CD4-positive, alpha-beta T cell treated with Interleukin-4 for 4 hours (primary cell): ENCODE measurements at regions not wholly inside any gene's neighbourhood (a gene's known extent, or its start where the extent isn't known, plus 50 kb on each side); places are given as distances from the start of the nearest gene placed in this dataset.
A peak's percentile ranks its signal among the peaks of the same experiment; 100 is the strongest.
"Not testable (repeated sequence)": the region's sequence is repeated elsewhere in the genome, so short reads cannot be mapped to it uniquely, and the experiment has no call there.

Experiments used
- DNase-seq: peaks from one replicate; pipeline ENCODE4 v3.0.0-alpha.2; 2020

DNA sequence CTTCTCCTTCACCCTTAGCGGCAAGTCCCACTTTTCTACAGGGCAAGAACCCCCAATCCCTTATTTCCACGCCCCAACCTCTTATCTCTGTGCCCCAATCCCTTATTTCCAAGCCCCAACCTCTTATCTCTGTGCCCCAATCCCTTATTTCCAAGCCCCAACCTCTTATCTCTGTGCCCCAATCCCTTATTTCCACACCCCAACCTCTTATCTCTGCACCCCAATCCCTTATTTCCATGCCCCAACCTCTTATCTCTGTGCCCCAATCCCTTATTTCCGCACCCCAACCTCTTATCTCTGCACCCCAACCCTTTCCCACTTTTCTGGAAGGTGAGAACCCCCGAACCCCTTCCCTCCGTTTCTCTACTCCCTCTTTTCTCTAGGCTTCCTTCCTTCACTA, 116.1 kb upstream of the GJE1 start:
- DNase-seq = not testable (repeated sequence)

DNA sequence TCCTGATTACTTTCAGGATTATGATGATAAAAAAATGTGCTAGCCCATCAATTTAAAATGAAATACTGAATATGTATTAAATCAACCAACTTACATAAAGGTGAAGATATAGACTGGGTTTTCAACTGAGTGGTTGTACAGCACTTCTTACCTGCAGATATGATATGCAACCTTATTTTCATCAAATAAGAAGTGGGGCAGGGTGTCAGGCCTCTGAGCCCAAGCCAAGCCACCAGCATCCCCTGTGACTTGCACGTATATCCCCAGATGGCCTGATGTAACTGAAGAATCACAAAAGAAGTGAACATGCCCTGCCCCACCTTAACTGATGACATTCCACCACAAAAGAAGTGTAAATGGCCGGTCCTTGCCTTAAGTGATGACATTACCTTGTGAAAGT, 117.3 kb upstream of the GJE1 start:
- not testable (repeated sequence) for DNase-seq

DNA sequence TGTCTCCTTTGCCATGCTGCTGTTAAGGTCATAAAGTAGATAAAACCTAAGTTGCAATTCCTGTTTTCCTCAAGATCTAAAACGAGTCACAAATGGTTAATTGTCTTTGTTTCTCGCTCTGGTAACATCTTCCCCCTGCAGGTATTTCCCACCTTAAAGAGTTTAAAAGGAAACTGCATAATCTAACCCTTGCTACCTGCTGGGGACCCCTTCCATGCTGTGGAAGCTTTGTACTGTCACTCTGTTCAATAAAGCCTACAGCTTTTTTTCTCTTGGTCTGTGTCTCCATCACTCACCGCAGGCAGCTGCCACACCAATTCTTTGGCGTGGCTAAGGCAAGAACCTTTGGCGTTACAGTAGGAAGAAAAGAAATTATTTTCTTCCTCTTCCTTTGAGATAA, 117.7 kb upstream of the GJE1 start:
- DNase-seq = no peak

DNA sequence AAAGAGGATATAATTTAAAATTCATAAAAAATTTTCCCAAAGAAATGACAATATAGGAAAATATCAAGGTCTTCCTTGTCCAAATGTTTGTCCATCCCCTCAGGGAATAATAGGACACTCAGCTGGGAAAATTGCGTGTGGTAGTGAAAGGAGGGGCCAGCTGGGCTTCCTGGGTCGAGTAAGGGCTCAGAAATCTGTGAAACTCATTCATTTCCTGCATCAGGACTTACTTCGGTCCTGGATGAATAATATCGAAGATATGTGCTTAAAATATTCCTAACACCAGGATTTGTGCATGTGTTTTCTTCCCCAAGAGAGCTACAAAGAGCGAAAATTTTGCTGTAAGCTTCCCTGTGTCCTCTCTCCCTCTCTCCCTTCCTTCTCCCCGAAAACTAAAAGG, 118.2 kb upstream of the GJE1 start:
- DNase-seq = no peak

DNA sequence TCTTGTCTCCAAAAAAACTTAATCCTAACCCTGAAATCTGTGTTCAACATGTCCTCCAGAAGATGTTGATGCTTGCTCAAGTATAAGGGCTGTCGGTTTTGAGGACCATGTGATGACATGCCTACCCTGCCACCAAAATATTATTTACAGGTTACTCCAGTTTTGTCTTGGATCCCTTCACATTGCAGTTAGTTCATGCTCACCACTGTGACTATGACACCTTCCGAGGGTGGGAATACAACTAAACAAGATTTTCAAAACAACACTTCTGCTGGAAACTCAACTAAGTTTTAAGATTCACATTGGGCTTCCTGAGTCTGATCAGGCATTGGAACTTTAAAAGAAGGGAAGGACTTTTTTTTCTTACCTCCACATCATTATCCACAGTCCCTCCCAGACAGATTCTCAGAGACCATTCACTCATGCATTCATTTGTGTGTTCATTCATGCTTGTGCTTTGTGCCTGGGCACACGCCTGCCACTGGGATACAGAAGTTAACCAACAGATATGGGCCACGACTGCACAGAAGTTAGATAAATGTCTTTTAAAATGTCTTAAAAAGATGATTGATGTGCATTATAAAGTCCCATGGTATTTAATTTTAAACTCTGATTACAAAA, 118.7 kb upstream of the GJE1 start:
- no peak for DNase-seq

DNA sequence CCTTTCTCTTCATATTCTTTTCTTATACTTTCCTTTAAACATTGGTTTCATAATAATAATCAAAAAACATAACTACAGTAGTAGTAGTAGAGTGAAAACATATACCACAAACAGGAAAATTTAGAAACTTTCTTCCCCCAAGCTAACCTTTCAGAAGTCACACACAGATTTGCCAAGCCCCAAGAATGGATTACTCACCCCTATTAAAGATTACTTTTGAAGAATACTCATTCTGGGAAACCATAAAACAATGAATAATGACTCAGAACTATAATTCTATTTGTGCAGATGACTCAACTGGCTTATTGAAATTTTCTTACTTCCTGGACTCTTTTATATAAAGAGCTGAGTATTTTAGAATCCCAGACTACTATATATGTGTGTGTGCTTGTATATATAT, 119.4 kb upstream of the GJE1 start:
- DNase-seq = no peak

DNA sequence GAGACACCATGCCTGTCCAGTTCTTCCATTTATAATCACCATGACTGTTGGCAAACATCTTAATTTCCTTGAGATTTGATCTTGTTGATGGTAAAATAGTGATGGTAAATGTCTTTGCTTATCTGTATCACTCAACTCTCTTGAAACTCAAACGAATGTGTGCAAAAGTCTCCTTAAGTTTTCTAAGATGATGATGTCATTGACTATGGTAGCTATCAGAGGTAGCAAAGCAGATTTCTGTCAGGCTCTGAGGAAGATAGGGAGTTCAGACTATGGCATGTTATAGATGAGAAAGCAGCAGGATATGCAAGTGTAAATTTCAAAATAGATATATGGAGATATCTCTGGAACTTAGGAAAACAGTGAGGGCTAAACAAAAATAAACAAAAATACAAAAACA, 121.0 kb upstream of the GJE1 start:
- no peak for DNase-seq

DNA sequence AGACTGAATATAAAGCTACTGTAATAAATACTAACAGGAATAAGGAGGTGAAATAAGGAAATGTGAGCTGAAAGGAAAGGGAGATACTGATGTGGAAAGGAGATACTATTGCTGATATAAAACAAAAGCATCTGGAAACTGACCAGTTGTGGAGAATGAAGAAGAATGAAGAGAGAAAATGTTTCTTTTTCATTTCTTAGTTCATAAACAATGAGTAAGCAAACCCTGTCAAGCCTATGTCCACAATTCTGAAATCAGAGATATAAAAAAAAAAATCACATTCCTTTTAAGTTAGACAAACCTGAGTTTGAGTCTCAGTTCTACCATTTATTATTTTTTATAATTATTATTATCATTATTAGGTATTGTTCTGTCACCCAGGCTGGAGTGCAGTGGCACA, 121.6 kb upstream of the GJE1 start:
- no peak for DNase-seq

DNA sequence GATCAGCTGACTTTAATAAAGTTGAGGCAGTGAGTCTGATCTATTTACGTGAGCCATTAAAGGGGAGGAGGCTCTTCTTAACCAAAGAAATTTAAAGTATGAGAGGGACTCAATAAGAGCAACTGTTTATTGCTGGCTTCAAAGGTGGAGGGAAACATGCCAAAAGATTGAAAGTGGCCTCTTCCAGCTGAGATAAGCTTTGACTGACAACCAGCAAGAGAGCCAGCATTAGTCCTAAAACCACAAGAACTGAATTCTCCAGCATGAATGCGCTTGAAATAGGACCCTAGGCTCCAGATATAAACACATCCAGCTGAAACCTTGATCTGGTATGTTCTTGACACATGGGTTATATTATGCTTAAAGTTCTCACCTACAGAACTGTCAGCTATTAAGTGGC, 123.1 kb upstream of the GJE1 start:
- no peak for DNase-seq

DNA sequence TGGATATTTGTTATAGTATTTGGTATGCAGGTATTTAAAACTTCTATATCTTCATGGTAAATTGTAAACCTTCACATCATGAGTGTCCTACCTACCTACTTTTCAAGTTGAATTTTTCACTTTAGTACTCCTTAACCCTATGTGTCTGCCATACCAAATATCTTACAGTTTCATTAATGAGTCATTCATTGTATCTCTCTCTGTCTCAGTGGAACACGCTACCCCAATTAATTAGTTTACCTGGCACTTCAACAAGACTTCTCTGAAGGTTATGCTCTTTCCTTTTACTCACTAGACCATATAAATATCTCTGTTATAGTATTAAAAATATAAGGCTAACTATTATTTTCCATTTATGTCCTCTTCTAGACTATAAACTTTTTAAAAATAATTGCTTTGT, 123.9 kb upstream of the GJE1 start:
- DNase-seq = no peak

DNA sequence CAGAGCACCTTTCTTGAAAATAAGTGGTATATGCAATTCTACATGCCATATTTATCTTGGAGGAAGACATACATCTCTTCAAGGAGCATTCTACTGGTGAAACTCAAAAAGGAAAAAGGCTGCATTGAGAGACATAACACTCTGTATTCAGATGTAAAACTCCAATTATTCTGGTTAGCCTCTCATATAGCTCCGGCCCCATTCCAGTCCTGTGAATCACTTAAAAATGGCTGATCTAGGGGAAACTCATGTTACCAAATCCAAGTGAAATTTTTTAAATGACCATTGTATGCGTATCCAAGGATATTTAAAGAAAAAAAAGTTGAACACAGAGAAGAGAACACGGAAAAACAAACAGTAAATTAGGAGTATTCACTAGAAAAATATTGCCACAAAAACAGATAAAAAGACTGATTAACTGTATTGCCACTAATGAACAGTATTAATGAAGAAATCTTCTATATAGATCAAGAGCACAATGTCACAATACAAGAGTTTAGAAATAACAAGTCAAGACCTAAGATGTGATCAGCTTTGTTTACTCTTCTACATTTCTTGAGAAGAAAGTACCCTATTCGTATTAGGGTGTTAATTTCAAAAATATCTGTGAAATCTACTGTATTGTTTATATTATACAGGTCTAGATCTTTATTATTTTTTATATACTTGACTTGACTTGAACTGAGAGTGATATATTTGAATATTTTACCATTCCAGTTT, 124.5 kb upstream of the GJE1 start:
- no peak for DNase-seq

DNA sequence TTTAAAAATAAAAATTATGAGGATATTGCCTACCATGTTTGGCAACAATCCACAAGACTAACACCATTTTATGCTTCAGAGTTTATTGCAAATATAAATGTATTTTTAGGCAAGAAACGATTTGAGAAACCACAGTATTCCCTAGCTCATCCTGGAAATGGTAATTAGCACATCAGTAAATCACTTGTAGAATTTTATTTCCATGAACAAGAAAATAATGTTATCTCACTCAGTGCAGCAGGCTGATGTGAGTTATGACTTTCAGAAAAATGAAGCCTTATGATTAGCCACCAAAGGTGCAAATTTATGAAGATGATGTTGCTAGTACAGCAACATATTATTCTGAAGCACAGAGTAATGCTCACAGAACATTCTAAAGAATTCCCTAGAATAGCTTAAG, 127.7 kb upstream of the GJE1 start:
- no peak for DNase-seq

DNA sequence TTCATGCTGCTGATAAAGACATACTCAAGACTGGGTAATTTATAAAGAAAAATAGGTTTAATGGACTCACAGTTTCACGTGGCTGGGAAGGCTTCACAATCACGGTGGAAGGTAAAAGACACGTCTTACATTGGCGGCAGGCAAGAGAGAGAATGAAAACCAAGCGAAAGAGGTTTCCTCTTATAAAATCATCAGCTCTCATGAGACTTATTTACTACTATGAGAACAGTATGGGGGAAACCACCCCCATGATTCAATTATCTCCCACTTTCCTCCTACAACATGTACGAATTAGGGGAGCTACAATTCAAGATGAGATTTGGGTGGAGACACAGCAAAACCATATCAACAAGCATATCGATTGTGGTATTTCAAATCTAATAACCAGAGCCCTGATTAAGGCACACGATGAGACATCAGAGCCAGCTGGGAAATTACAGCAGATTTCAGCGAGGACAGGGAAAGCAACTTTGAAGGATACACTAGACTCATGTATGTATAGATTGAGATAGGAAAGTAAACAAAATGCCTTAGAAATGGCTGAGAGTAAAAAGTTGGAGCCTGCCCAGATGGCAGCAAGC, 129.8 kb upstream of the GJE1 start:
- no peak for DNase-seq

DNA sequence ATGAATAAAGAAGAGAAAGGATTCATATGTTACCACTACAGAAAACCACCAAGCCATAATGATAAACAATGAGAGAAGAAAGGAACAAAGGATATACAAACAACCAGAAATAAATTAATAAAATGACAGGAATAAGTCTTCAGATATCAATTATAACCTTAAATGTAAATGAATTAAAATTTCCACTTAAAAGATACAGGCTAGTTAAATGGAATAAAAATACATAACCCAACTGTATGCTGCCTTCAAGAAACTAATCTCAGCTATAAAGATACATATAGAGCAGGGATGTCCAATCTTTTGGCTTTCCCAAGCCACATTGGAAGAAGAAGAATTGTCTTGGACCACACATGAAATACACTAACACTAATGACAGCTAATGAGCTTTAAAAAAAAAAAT, 135.9 kb upstream of the GJE1 start:
- DNase-seq = no peak

DNA sequence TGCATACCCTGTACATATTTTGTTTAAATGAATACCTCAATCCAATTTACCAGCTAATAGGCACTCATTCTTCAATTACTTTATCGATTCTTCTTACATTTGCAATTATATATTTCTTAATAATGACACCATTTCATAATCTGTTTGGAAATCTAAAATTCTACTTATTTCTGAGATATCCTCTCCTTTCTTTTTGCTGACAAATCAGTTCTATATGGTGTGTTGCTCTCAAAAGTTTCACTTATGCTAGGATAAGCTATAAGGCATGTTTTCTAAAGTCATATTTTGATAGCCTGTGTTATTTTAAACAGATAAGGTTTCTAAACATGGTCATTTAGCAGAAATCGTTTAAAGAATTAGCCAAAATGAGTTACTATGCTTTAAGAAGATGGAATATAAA, 140.6 kb upstream of the GJE1 start:
- DNase-seq = no peak

DNA sequence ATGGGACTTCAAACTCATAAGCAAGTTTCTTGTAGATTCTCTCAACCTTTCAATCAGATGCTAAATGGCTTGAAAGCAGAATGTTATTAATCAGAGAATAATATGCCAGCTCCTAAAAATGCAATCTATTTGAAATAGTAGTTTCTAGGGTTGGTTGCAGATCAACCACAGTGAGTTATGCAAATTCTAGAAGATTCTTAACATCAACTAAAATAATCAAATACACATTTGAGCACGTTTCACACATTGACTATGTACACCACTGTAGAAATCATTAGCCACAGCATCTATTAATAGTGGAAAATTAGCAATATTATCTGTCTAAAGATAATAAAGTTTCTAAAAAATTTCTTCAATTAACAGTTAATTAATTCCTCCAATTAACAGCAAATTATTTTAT, 141.9 kb upstream of the GJE1 start:
- DNase-seq = no peak

DNA sequence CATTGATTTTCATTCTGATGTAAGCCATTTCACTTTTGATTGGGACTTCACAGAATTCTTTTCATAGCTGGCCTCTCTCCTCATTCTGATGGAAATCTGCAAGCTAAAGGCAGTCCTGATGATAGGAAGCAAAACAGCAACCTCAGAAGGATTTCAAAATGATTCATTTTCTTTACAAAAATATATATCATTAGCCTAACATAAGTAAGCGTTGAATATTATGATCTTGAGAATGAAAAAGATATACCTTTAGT, 143.1 kb upstream of the GJE1 start:
- no peak for DNase-seq

DNA sequence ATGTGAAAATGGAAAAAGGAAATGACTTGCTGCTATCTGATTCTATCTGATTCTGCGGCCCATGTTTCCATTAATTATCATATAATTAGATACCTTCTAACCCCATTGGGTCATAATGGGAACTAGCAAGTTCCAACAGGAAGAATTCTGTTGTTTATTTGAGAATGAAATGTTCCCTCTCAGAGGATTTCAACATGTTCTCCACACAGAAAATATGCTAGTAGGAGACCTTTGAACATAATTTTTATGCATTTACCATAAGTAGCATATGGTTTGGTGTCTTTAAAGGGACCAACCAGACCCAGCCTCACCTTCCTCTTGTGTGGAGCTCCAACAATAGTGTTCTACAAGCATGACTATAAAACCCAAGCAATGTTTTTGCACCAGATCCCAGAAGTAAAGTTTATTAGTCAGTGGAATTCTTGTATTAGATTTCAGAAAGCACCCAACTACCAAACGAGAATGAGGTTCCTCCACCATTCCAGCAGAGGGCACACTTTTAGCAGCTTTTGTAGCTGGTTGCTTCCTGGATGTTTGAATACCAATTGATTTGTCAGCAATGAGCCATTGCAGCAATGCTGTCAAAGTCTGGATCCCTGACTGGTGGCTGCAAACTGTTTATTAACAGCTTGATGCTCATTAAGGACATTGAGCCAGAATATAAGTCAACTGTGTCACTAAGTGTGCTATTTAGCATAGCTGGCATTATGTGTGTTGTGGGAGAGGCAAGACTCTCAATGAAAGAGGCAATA, 143.6 kb upstream of the GJE1 start:
- DNase-seq = peak; percentile 35

DNA sequence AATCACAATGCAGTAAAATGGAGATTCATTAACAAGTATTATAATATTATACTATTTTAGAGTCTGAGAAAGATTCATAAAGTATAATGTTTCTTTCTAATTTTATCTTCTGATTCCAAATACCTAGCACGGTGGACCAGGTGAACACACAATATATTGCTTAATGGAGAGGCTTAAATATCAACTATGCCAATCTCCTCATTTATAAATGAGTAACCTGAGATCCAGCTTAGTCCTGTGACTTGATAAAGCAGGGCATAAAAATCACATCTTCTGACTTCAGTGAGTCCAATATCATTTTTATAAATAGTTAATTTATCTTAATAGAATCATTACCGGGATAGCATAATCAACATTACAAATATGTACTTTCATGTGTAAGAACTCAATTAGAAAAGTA, 144.4 kb upstream of the GJE1 start:
- no peak for DNase-seq

DNA sequence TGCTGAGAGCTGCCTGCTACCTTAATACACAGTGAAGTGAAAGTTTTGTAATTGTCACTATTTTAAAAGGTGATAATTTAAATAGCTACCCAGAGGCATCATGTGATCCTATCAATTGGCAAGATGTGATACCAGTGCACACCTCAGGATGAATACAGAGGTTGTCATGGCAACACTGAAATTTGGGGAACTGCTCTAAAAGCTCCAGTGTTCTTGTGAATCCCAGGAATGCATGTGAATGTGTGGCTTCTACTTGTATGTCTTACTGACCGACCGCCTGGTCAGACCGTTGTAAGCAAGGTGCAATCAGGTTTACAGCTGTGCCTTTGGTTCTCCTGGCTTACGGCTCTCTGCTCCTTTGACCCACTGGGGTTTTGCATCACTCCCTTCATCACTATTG, 146.3 kb upstream of the GJE1 start:
- no peak for DNase-seq

DNA sequence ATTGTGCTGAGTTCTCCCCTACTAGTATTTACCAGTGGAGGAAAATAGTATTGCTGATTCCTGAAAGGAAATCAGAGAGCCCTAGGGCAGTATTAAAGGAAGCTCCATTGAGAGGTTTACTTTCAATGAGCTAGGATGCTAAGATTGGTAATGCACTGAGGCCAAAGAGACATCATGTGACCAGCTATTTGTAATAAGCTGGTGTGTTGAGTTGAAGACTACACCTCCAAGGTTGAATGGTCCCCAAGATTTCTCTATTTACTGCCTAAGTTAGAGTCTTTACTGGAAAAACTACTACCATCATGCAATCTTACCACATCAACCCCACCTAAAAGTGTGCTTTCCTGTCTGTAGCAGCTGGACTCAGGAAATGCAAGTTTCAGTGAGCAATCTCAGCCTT, 151.5 kb upstream of the GJE1 start:
- no peak for DNase-seq

DNA sequence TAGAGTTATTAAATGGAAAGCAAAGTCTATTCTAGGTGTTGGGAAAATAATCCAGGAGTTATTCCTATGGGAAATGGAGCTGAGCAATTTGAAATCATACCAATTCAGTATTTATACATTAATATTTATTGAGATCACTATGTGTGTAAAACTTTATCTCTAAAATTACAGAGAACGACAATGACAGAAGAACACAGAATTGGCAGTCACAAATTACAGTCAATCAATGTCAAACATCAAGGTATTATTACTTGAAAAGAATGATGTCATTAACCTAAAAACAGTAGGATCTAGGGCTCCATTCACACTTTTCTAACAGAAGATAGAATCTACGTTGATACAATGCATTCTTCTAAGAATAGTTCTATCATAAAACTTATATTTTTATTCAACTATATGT, 154.9 kb upstream of the GJE1 start:
- DNase-seq = no peak

DNA sequence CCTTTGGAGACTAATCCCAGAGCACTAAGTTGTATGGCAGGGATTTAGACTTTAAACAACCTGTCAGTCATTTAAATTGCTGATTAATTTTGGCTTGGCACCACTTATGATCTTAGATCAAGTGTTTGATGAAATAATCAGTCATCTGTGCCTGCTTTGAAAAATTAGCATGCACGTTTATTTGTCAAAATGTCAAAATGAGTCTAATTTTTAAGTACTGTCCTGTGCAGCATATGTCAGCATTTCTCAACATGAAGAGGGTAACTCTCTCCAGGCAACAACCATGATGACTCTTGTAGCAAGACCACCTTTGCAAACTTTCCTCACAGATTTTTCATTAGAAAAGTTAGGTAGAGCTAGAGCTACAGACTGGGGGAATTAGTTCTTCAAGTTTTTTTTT, 155.7 kb upstream of the GJE1 start:
- no peak for DNase-seq

DNA sequence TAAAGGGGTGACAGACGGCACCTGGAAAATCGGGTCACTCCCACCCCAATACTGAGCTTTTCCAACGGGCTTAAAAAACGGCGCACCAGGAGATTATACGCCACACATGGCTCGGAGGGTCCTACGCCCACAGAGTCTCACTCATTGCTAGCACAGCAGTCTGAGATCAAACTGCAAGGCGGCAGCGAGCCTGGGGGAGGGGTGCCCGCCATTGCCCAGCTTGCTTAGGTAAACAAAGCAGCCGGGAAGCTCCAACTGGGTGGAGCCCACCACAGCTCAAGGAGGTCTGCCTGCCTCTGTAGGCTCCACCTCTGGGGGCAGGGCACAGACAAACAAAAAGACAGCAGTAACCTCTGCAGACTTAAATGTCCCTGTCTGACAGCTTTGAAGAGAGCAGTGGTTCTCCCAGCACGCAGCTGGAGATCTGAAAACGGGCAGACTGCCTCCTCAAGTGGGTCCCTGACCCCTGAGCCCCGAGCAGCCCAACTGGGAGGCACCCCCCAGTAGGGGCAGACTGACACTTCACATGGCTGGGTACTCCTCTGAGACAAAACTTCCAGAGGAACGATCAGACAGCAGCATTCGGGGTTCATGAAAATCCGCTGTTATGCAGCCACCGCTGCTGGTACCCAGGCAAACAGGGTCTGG, 162.8 kb upstream of the GJE1 start:
- DNase-seq = not testable (repeated sequence)
